ENCODE measurements at regions not wholly inside any gene's neighbourhood (a gene's known extent, or its start where the extent isn't known, plus 50 kb on each side); places are given as distances from the start of the nearest gene placed in this dataset.

GRCh38 chr13:80547885-80548825 is 207.2 kb upstream of the SPRY2 start:
- Histone ChIP-seq H2BK5ac (ENCODE audit: low read depth, low read length, poor library complexity, severe bottlenecking) (no peak overlapping the region), H2AK5ac (ENCODE audit: low read depth, low read length) (no peak overlapping the region), H4K91ac (ENCODE audit: insufficient read depth, low read depth, low read length) (no peak overlapping the region), H2BK120ac (ENCODE audit: low read depth, low read length) (no peak overlapping the region), H3K23ac (ENCODE audit: low read depth, low read length) (no peak overlapping the region), H3K27me3 (ENCODE audit: control insufficient read depth, insufficient read depth, low read length) (no peaks in the 10 kb centered on the region), H3K4ac (ENCODE audit: low read depth, low read length) (no peak overlapping the region), H3K4me3 (ENCODE audit: insufficient read depth, low read depth, low read length) (no peak overlapping the region), H4K20me1 (ENCODE audit: insufficient read depth, low read length) (no peaks in the 10 kb centered on the region), H3K56ac (ENCODE audit: extremely low read depth, insufficient read depth, low read length) (no peak overlapping the region), H3K18ac (ENCODE audit: low read depth, low read length) (no peak overlapping the region), H4K5ac (ENCODE audit: low read depth, low read length) (no peak overlapping the region), H3K9me1 (ENCODE audit: insufficient read depth, low read length) (no peaks in the 10 kb centered on the region), H2AFZ (replicated peaks; ENCODE audit: low read length, poor library complexity) (no peak overlapping the region), H2BK20ac (ENCODE audit: low read depth, low read length) (no peak overlapping the region), H2AK9ac (replicated peaks; ENCODE audit: low read depth, low read length, poor library complexity) (no peak overlapping the region), H2BK15ac (ENCODE audit: low read depth, low read length) (no peak overlapping the region), H3K79me1 (ENCODE audit: low read depth in 1 of 2, low read length in 2 of 2) (no peaks in the 10 kb centered on the region), H4K8ac (ENCODE audit: low read depth in 2 of 2, low read length in 2 of 2) (no peak overlapping the region), H3K27ac (ENCODE audit: insufficient read depth, low read length) (no peak overlapping the region), H3K9ac (ENCODE audit: low read depth, low read length) (no peak overlapping the region), H3K14ac (replicated peaks; ENCODE audit: low read depth, low read length) (no peak overlapping the region), H3K36me3 (ENCODE audit: control insufficient read depth, insufficient read depth, low read length) (no peaks in the 10 kb centered on the region), H3K4me1 (ENCODE audit: control insufficient read depth, insufficient read depth, low read length) (no peaks in the 10 kb centered on the region), H3K4me2 (ENCODE audit: low read depth, low read length) (no peak overlapping the region), H3K9me3 (ENCODE audit: control insufficient read depth, insufficient read depth, low read length) (no peaks in the 10 kb centered on the region)
- dilution Hi-C loops (cut with HindIII; ENCODE audit: low sequenced_read_pairs, unreplicated experiment) = no loop called here
- no CpG with 5 or more reads among the region's 7 CpGs for WGBS, 2 experiments (ENCODE audit: extremely low coverage in 2 of 2, insufficient read length in 1 of 2)
- no peak for DNase-seq
- no TSS peak for BruUV-seq (replicated peaks)
- ChIA-PET POLR2A (ENCODE audit: unreplicated experiment) (no interaction called here), CTCF (no interaction called here)
- intact Hi-C loops (cut with micrococcal nuclease) = no loop called here
- TF ChIP-seq RFX5 (IDR thresholded peaks at IDR 0.05; ENCODE audit: low read depth, low read length) = no peak
- no peak for TF ChIP-seq MAFK (IDR thresholded peaks at IDR 0.05; ENCODE audit: low read depth, low read length)
- TF ChIP-seq USF2 (IDR thresholded peaks at IDR 0.05; ENCODE audit: low read depth, low read length) = no peak
- TF ChIP-seq, protein P1, sequence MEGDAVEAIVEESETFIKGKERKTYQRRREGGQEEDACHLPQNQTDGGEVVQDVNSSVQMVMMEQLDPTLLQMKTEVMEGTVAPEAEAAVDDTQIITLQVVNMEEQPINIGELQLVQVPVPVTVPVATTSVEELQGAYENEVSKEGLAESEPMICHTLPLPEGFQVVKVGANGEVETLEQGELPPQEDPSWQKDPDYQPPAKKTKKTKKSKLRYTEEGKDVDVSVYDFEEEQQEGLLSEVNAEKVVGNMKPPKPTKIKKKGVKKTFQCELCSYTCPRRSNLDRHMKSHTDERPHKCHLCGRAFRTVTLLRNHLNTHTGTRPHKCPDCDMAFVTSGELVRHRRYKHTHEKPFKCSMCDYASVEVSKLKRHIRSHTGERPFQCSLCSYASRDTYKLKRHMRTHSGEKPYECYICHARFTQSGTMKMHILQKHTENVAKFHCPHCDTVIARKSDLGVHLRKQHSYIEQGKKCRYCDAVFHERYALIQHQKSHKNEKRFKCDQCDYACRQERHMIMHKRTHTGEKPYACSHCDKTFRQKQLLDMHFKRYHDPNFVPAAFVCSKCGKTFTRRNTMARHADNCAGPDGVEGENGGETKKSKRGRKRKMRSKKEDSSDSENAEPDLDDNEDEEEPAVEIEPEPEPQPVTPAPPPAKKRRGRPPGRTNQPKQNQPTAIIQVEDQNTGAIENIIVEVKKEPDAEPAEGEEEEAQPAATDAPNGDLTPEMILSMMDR (conservative IDR thresholded peaks at IDR 0.05; ENCODE audit: low read depth, low read length) = no peak
- no peak for TF ChIP-seq RAD21 (IDR thresholded peaks at IDR 0.05; ENCODE audit: low read length)
- no peak for TF ChIP-seq MAZ (IDR thresholded peaks at IDR 0.05; ENCODE audit: borderline replicate concordance, low read depth, low read length)
- TF ChIP-seq SMC3 (IDR thresholded peaks at IDR 0.05; ENCODE audit: low read depth, low read length) = no peak
- no peak for TF ChIP-seq NFE2L2 (IDR thresholded peaks at IDR 0.05; ENCODE audit: low read depth, low read length)
- no peak for TF ChIP-seq BHLHE40 (IDR thresholded peaks at IDR 0.05; ENCODE audit: low read depth, low read length)
- no peak for TF ChIP-seq CEBPB (IDR thresholded peaks at IDR 0.05; ENCODE audit: low read depth, low read length)
- no peak for TF ChIP-seq POLR2A (IDR thresholded peaks at IDR 0.05; ENCODE audit: low read depth, low read length)
- no peak for TF ChIP-seq CHD1 (IDR thresholded peaks at IDR 0.05; ENCODE audit: low read depth, low read length)
- TF ChIP-seq FOS (IDR thresholded peaks at IDR 0.05; ENCODE audit: low read depth, low read length) = no peak
- no peak for TF ChIP-seq RCOR1 (IDR thresholded peaks at IDR 0.05; ENCODE audit: insufficient replicate concordance, low read length)
- TF ChIP-seq MXI1 (IDR thresholded peaks at IDR 0.05; ENCODE audit: borderline replicate concordance, low read depth, low read length) = no peak
- TF ChIP-seq, protein P2, sequence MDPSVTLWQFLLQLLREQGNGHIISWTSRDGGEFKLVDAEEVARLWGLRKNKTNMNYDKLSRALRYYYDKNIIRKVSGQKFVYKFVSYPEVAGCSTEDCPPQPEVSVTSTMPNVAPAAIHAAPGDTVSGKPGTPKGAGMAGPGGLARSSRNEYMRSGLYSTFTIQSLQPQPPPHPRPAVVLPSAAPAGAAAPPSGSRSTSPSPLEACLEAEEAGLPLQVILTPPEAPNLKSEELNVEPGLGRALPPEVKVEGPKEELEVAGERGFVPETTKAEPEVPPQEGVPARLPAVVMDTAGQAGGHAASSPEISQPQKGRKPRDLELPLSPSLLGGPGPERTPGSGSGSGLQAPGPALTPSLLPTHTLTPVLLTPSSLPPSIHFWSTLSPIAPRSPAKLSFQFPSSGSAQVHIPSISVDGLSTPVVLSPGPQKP (IDR thresholded peaks at IDR 0.05; ENCODE audit: borderline replicate concordance, low read depth, low read length) = no peak
- in situ Hi-C loops (cut with MboI; ENCODE audit: low sequenced_read_pairs) = no loop called here
- no peak for ATAC-seq (ENCODE audit: low read depth)

All from IMR-90 (cell line).